Cardiac fibroblast (primary cell): ENCODE measurements at regions not wholly inside any gene's neighbourhood (a gene's known extent, or its start where the extent isn't known, plus 50 kb on each side); places are given as distances from the start of the nearest gene placed in this dataset.
"Not testable (repeated sequence)": the region's sequence is repeated elsewhere in the genome, so short reads cannot be mapped to it uniquely, and the experiment has no call there.

ENCODE experiments used
- DNase-seq, 2 donors: peaks; one replicate each; pipeline versions ENCODE4 v3.0.0 to v3.0.0-alpha.2; 2010; ENCODE audit warnings: low read depth in 2 of 2
- H3K4me3 ChIP-seq, 2 donors: replicated peaks in 1 of 2; 1 replicate in 1 of 2; 2 replicates in 1 of 2; pipeline ENCODE4 v1.5.1; 2011; ENCODE audit warnings: low read depth in 2 of 2, low read length in 2 of 2, mild to moderate bottlenecking in 2 of 2, moderate library complexity in 1 of 2
- CTCF ChIP-seq: IDR thresholded peaks from one replicate; pipeline ENCODE4 v1.5.1; 2011; ENCODE audit warnings: low read depth, mild to moderate bottlenecking, low read length, inconsistent platforms

- no peak for DNase-seq
- no peak overlapping the region for H3K4me3 ChIP-seq
- TF ChIP-seq CTCF, result no peak
Observed at GRCh38 chr14:106187216-106187615, 660.8 kb downstream of the TMEM121 start.

GRCh38 chr14:106192701-106193100, 666.3 kb downstream of the TMEM121 start:
- not testable (repeated sequence) for DNase-seq, H3K4me3 ChIP-seq

GRCh38 chr14:106196459-106196858, 670.1 kb downstream of the TMEM121 start:
- not testable (repeated sequence) for H3K4me3 ChIP-seq, DNase-seq

GRCh38 chr14:106197264-106197663, 670.9 kb downstream of the TMEM121 start:
- DNase-seq, H3K4me3 ChIP-seq: not testable (repeated sequence)

- H3K4me3 ChIP-seq, result no peak overlapping the region
- DNase-seq, result no peak
- TF ChIP-seq CTCF, result no peak
Observed at GRCh38 chr14:106199097-106199496, 672.7 kb downstream of the TMEM121 start.

GRCh38 chr14:106200541-106201315, 674.3 kb downstream of the TMEM121 start:
- H3K4me3 ChIP-seq, result no peak overlapping the region
- no peak for TF ChIP-seq CTCF
- DNase-seq, result no peak

- no peak for TF ChIP-seq CTCF
- no peak overlapping the region for H3K4me3 ChIP-seq
- DNase-seq, result no peak
Observed at GRCh38 chr14:106201376-106201775, 675.0 kb downstream of the TMEM121 start.

GRCh38 chr14:106203438-106203837, 677.1 kb downstream of the TMEM121 start:
- no peak for TF ChIP-seq CTCF
- no peak overlapping the region for H3K4me3 ChIP-seq
- no peak for DNase-seq
